ENCODE measurements at regions not wholly inside any gene's neighbourhood (a gene's known extent, or its start where the extent isn't known, plus 50 kb on each side); places are given as distances from the start of the nearest gene placed in this dataset.

DNA sequence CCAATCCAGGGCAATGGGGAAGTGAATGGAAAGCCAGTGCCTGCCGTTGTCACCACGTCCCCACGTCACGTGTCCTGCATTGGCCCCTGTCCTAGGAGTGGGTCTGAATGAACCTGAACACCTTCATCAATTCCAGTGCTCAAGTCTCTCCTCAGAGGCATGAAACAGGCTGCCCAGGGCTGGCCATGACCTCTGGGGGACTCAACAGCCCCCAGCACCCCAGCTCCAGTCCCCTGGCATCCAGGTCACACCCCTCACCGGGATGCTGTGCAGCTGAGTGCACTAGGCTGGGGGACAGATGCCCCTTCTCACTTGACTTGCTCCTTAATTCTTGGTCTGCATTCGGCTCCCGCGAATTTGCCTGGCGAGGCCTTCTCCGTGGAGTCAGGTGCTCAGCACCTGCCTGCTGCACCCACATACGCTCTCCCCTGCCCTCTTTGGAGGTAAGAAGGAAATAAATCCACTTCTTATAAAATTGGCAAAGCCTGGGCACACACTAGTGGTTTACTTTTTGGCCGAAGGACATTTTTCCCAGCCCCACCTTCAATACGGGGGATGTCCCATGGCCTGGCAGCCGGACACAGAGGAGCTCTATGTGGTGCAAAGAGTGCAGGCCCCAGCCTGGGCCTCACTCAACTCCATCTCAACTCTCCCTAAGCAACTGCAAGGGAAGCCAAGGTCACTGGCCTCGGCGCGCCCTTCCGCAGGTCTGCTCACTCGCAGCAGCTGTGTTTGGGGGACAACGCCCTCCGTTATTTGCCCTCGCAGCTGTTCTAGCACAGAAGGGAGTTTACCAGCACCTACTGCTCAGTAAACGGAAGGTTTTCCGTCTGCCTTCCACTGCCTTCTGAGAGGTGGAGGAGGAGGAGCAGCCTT, 77.6 kb upstream of the SHH start:
- no peak overlapping the region for H3K27ac ChIP-seq (ENCODE audit: poor library complexity, severe bottlenecking)
- DNase-seq (ENCODE audit: low spot score) (no peak), ATAC-seq (ENCODE audit: low read depth) (no peak)
- no peaks in the 10 kb centered on the region for H3K27me3 ChIP-seq (ENCODE audit: insufficient read depth, poor library complexity, severe bottlenecking)
- TF ChIP-seq, protein P1, sequence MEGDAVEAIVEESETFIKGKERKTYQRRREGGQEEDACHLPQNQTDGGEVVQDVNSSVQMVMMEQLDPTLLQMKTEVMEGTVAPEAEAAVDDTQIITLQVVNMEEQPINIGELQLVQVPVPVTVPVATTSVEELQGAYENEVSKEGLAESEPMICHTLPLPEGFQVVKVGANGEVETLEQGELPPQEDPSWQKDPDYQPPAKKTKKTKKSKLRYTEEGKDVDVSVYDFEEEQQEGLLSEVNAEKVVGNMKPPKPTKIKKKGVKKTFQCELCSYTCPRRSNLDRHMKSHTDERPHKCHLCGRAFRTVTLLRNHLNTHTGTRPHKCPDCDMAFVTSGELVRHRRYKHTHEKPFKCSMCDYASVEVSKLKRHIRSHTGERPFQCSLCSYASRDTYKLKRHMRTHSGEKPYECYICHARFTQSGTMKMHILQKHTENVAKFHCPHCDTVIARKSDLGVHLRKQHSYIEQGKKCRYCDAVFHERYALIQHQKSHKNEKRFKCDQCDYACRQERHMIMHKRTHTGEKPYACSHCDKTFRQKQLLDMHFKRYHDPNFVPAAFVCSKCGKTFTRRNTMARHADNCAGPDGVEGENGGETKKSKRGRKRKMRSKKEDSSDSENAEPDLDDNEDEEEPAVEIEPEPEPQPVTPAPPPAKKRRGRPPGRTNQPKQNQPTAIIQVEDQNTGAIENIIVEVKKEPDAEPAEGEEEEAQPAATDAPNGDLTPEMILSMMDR (IDR thresholded peaks at IDR 0.05; ENCODE audit: poor library complexity, severe bottlenecking), result no peak
- H3K4me3 ChIP-seq (ENCODE audit: severe bottlenecking), result no peak overlapping the region
- H3K36me3 ChIP-seq (ENCODE audit: low read depth), result no peaks in the 10 kb centered on the region
- peaks cover 7% of the 10 kb centered on the region for H3K4me1 ChIP-seq (ENCODE audit: insufficient read depth, poor library complexity, severe bottlenecking)
- no peaks in the 10 kb centered on the region for H3K9me3 ChIP-seq (ENCODE audit: severe bottlenecking)

DNA sequence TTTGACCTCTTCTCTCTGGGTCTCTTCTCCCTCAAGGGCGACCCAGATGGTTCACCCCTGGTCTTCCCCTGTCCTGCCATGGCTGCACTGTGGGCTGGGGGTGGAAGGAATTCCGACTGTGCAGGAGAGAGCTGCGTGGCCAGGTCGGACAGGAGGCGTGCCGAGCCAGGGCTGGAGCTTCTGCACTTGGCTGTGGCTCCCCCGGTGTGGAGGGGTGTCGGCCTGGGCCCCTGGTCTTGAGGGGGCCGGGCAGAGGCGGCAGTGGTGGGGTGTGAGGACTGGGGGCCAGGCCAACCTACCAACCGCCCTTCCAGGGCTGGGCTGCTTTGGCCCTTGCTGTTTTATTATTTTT, 74.9 kb upstream of the SHH start:
- Histone ChIP-seq H3K9me3 (ENCODE audit: severe bottlenecking) (no peaks in the 10 kb centered on the region), H3K27me3 (ENCODE audit: insufficient read depth, poor library complexity, severe bottlenecking) (no peaks in the 10 kb centered on the region), H3K36me3 (ENCODE audit: low read depth) (no peaks in the 10 kb centered on the region), H3K27ac (ENCODE audit: poor library complexity, severe bottlenecking) (no peak overlapping the region), H3K4me3 (ENCODE audit: severe bottlenecking) (no peak overlapping the region), H3K4me1 (ENCODE audit: insufficient read depth, poor library complexity, severe bottlenecking) (peaks cover 12% of the 10 kb centered on the region)
- ATAC-seq (ENCODE audit: low read depth) (no peak), DNase-seq (ENCODE audit: low spot score) (no peak)
- TF ChIP-seq, protein P1 (IDR thresholded peaks at IDR 0.05; ENCODE audit: poor library complexity, severe bottlenecking), result no peak

DNA sequence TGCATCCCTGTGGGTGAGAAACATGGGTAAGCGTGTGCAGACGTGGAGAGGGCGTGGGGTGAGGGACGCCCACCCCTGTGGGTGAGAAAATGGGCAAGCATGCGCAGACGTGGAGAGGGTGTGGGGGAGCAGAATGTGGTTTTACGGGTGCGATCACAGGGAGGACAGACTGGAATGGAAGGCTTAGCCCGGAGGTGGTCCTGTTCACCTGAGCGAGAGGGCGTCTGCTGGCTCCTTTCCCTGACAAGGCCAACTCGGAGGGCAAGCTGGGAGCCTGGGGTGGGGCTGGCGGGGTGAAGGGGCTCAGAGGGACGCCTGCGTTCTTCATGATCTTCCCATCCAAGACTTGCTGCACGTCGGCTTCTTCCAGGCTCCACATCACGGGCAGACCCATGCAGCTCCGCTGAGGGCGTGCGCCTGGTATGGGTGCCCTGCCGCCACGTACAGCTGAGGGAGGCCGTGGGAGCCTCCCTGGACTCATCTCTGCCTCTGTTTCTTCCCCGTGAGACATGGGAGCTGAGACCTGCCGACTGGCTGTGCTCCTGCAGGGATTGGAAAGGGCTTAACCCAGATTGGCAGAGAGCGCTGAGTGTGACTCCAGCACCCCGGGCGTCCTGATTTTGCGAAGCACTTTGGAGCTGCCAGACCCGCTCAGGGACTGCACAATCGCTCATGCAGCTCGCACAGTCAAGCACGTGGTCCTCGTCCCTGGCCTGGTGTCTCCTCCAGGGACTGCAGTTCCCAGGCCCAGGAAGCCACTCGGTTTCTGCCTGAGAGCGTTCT, 74.3 kb upstream of the SHH start:
- TF ChIP-seq, protein P1 (IDR thresholded peaks at IDR 0.05; ENCODE audit: poor library complexity, severe bottlenecking), result no peak
- DNase-seq (ENCODE audit: low spot score) (no peak), ATAC-seq (ENCODE audit: low read depth) (no peak)
- peaks cover 12% of the 10 kb centered on the region for H3K4me1 ChIP-seq (ENCODE audit: insufficient read depth, poor library complexity, severe bottlenecking)
- no peaks in the 10 kb centered on the region for H3K9me3 ChIP-seq (ENCODE audit: severe bottlenecking)
- no peak overlapping the region for H3K27ac ChIP-seq (ENCODE audit: poor library complexity, severe bottlenecking)
- H3K36me3 ChIP-seq (ENCODE audit: low read depth), result no peaks in the 10 kb centered on the region
- H3K27me3 ChIP-seq (ENCODE audit: insufficient read depth, poor library complexity, severe bottlenecking), result no peaks in the 10 kb centered on the region
- no peak overlapping the region for H3K4me3 ChIP-seq (ENCODE audit: severe bottlenecking)

DNA sequence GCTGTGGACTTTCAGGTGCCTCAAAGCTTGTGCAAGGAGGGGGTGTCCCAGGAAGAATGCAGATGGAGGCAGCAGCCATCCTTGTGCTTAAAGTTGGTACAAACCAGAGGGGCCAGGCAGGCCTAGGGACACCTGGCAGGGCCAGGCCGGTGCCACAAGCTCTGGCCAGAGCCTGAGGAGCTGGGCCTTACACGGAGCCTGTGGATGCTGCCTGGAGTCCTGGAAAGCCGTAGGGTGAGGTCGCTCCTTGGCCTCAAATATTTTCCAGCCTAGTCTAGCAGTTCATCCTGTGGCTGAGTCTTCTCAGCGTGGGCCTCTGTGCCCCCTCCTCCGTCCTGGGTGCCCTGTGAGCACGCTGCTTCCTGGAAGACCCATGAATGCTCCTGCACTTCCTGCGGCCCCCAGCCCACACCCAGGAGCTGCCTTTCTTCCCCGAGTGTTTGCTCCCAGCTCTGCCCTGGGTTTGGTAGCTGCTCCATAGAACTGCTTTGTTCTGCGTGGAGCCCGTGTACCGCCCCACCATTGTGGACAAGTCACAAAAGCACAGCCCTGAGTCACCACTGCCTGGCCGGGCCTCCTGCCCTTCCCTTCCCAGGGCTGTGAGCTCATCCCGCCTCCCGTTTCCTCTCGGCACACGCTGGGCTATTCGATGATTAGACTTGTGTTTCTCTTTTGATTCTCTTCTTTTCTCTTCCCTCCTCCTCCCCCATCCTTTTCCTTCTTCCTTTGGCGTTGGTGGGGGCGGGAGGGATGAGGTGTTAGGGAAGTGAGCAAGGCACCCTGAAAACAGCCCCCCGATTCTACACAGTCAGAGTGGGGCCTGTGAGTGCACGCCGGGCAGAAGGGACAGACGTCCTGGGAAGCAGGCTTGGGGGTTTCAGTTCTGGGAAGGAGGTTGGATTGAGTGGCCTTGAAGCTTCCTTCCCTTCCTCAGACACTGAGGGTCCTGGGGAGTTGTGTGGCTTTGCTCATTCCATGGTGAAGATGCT, 73.2 kb upstream of the SHH start:
- Histone ChIP-seq H3K27ac (ENCODE audit: poor library complexity, severe bottlenecking) (peak overlapping the region; percentile 1), H3K27me3 (ENCODE audit: insufficient read depth, poor library complexity, severe bottlenecking) (no peaks in the 10 kb centered on the region), H3K4me1 (ENCODE audit: insufficient read depth, poor library complexity, severe bottlenecking) (peaks cover 12% of the 10 kb centered on the region), H3K36me3 (ENCODE audit: low read depth) (no peaks in the 10 kb centered on the region), H3K4me3 (ENCODE audit: severe bottlenecking) (no peak overlapping the region), H3K9me3 (ENCODE audit: severe bottlenecking) (no peaks in the 10 kb centered on the region)
- DNase-seq (ENCODE audit: low spot score) (no peak), ATAC-seq (ENCODE audit: low read depth) (peak; percentile 84)
- TF ChIP-seq, protein P1 (IDR thresholded peaks at IDR 0.05; ENCODE audit: poor library complexity, severe bottlenecking), result no peak

Measured in RWPE2 (cell line).